HepG2 (cell line): ENCODE measurements at regions not wholly inside any gene's neighbourhood (a gene's known extent, or its start where the extent isn't known, plus 50 kb on each side); places are given as distances from the start of the nearest gene placed in this dataset.

Experiments used
- ATAC-seq: fragments of 200-7000 bp; cut with Tn5 transposase; 3 replicates; pipeline ENCODE4 v1.9.1; 2020; ENCODE audit warnings: mild to moderate bottlenecking, moderate library complexity
- BruUV-seq: library from RNA; stranded (reverse); fragments of 400-500 nt; replicated peaks from 2 replicates; lab custom pipeline; 2021; lab: Mats Ljungman, UMichigan
- CTCF ChIA-PET: fragments of 300-600 bp; formaldehyde crosslinking; extraction: SDS; loops from one replicate; lab custom pipeline; 2021; ENCODE audit warnings: low total read pairs, inconsistent platforms, low intra/inter-chr PET ratio; lab: Yijun Ruan, JAX
- POLR2A ChIA-PET: fragments of 350-600 bp; sonication (Branson Sonifier 250); formaldehyde crosslinking; loops from one replicate; lab custom pipeline; 2020; ENCODE audit warnings: antibody characterized with exemption, inconsistent platforms; lab: Yijun Ruan, JAX
- DNase-seq: peaks from one replicate; pipeline ENCODE4 v3.0.0-alpha.2; 2015; ENCODE audit warnings: low spot score
- FAIRE-seq: peaks from 3 replicates; lab custom pipeline; 2011; peaks lifted over from hg19 to GRCh38; lab: Jason Lieb, UNC
- H2AFZ ChIP-seq: one replicate; pipeline ENCODE4 v1.6.1; 2011; ENCODE audit warnings: low read length, inconsistent platforms
- H3K27ac ChIP-seq: fragments of 300-600 bp; 3 replicates; pipeline ENCODE4 v1.8.0; 2011; ENCODE audit warnings: mixed run types, mild to moderate bottlenecking, mixed read lengths, low read length, inconsistent platforms; ENCODE audit not compliant: insufficient read depth; ENCODE audit errors: extremely low read length
- H3K27me3 ChIP-seq, 2 experiments: fragments of 200-600 bp in 1 of 2; 2 replicates in 1 of 2; 3 replicates in 1 of 2; pipeline versions ENCODE4 v1.6.0 to v1.8.0; 2011; ENCODE audit warnings: low read length in 2 of 2, mild to moderate bottlenecking in 2 of 2, moderate library complexity in 2 of 2, inconsistent platforms in 1 of 2; ENCODE audit not compliant: insufficient read depth in 2 of 2, control insufficient read depth in 1 of 2
- H3K36me3 ChIP-seq, 2 experiments: fragments of 200-600 bp in 1 of 2; replicated peaks in 1 of 2; 2 replicates in 1 of 2; 3 replicates in 1 of 2; pipeline versions ENCODE4 v1.5.1 to v1.8.0; 2011; ENCODE audit warnings: low read length in 2 of 2, inconsistent platforms in 1 of 2; ENCODE audit not compliant: insufficient read depth in 2 of 2, control insufficient read depth in 1 of 2
- H3K4me1 ChIP-seq: 2 replicates; pipeline ENCODE4 v1.5.1; 2012; ENCODE audit warnings: low read length, inconsistent platforms; ENCODE audit not compliant: insufficient read depth
- H3K4me2 ChIP-seq: 2 replicates; pipeline ENCODE4 v1.6.0; 2011; ENCODE audit warnings: low read depth, low read length, inconsistent platforms
- H3K4me3 ChIP-seq, 3 experiments: fragments of 200-600 bp in 1 of 3; sonication (generic), shearing (Covaris generic) in 1 of 3; replicated peaks in 1 of 3; 2 replicates each; pipeline ENCODE4 v1.5.1; 2011 to 2016; ENCODE audit warnings: low read length in 3 of 3, inconsistent platforms in 2 of 3, low read depth in 2 of 3, mild to moderate bottlenecking in 2 of 3, control low read depth in 1 of 3, mixed read lengths in 1 of 3; ENCODE audit not compliant: insufficient read depth in 1 of 3
- H3K79me2 ChIP-seq: one replicate; pipeline ENCODE4 v1.6.1; 2011; ENCODE audit warnings: low read length, inconsistent platforms; ENCODE audit not compliant: insufficient read depth
- H3K9ac ChIP-seq: 2 replicates; pipeline ENCODE4 v1.6.0; 2011; ENCODE audit warnings: mild to moderate bottlenecking, low read depth, low read length, inconsistent platforms; ENCODE audit not compliant: insufficient read depth
- H3K9me3 ChIP-seq: 2 replicates; pipeline ENCODE4 v1.5.1; 2012; ENCODE audit warnings: mild to moderate bottlenecking, low read length
- H4K20me1 ChIP-seq: 2 replicates; pipeline ENCODE4 v1.6.0; 2011; ENCODE audit warnings: inconsistent platforms, mild to moderate bottlenecking, low read length, moderate library complexity; ENCODE audit not compliant: insufficient read depth
- FIP1L1 ChIP-seq: fragments of 200-400 bp; formaldehyde crosslinking; IDR thresholded peaks from 2 replicates; pipeline ENCODE4 v1.6.1; 2018; ENCODE audit warnings: low read depth, mild to moderate bottlenecking, low read length, moderate library complexity, borderline replicate concordance; ENCODE audit not compliant: insufficient read depth
- KLF9 ChIP-seq: IDR thresholded peaks from 2 replicates; pipeline ENCODE4 v1.6.1; 2016; ENCODE audit warnings: low read depth
- LCORL ChIP-seq, 2 experiments: fragments of 450-650 bp in 1 of 2; sonication (generic) in 1 of 2; formaldehyde crosslinking in 1 of 2; IDR thresholded peaks; 2 replicates each; pipeline versions ENCODE4 v1.5.0 to v1.6.1; 2017 to 2020; ENCODE audit warnings: antibody characterized with exemption in 1 of 2, missing genetic modification reagents in 1 of 2
- TSC22D2 ChIP-seq: sonication (generic); formaldehyde crosslinking; IDR thresholded peaks from 2 replicates; pipeline ENCODE4 v1.5.1; 2020; ENCODE audit warnings: missing genetic modification reagents, mild to moderate bottlenecking, borderline replicate concordance
- ZBTB7B ChIP-seq: sonication (generic); formaldehyde crosslinking; IDR thresholded peaks from 2 replicates; pipeline ENCODE4 v1.4.0; 2020; ENCODE audit warnings: missing genetic modification reagents
- ZNF12 ChIP-seq: sonication (generic); formaldehyde crosslinking; IDR thresholded peaks from 2 replicates; pipeline ENCODE4 v1.5.0; 2020; ENCODE audit warnings: missing genetic modification reagents
- ZNF224 ChIP-seq: sonication (generic); formaldehyde crosslinking; IDR thresholded peaks from 2 replicates; pipeline ENCODE4 v1.5.0; 2020; ENCODE audit warnings: mild to moderate bottlenecking, missing genetic modification reagents
- ZNF460 ChIP-seq: sonication (generic); formaldehyde crosslinking; IDR thresholded peaks from 2 replicates; pipeline ENCODE4 v1.5.1; 2020; ENCODE audit warnings: missing genetic modification reagents, mild to moderate bottlenecking, borderline replicate concordance
- ZNF816 ChIP-seq: sonication (generic); formaldehyde crosslinking; IDR thresholded peaks from 2 replicates; pipeline ENCODE4 v1.8.0; 2022; ENCODE audit warnings: missing genetic modification reagents, mild to moderate bottlenecking, borderline replicate concordance
- ZSCAN30 ChIP-seq: sonication (generic); formaldehyde crosslinking; IDR thresholded peaks from 2 replicates; pipeline ENCODE4 v1.5.0; 2020; ENCODE audit warnings: mild to moderate bottlenecking, missing genetic modification reagents
- WGBS: methylation state at CpG from one replicate; pipeline ENCODE4 v1.1.6; 2017; ENCODE audit warnings: low lambda C conversion rate; 5-methylcytosine and 5-hydroxymethylcytosine counted together
- in situ Hi-C: cut with HindIII; loops from 2 replicates; pipeline ENCODE4 v1.10.0; 2017; ENCODE audit warnings: low pct_unique_long_range_greater_than_20kb; ENCODE audit not compliant: extremely low pct_ligation_motif_present
- intact Hi-C: fragments of 100-400 bp; cut with micrococcal nuclease; formaldehyde crosslinking; loops from one replicate; pipeline ENCODE4 v1.10.0; 2022; ENCODE audit not compliant: unreplicated experiment
- TF ChIP-seq, protein P1 (sequence below): IDR thresholded peaks from 2 replicates; pipeline ENCODE4 v1.6.1; 2012; ENCODE audit warnings: low read depth, low read length, improper control_type of control experiment

DNA sequence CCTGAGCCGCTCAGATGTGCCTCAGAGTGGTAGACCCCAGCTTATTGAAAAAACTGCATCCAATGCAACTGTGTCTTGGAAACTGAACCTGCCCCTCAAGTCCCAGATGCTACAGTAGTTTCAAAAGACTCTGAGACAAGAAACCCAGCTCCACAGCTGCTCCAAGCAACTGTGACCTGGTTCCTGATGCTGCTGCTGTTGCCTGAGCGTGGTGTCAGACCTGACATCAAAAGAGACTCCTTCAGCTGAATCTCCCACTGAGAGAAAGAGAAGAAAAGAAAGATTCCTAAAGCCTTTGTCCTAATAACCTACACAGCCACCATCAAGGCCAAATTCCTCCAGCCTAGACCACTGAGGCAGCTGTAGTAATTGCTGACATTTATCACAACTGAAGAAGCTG lies 630.1 kb downstream of the STIM2 start:
- Histone ChIP-seq H3K4me3 (no peak overlapping the region), H3K9ac (no peak overlapping the region), H3K36me3 (no peaks in the 10 kb centered on the region), H3K9me3 (peaks cover 5% of the 10 kb centered on the region), H2AFZ (no peak overlapping the region), H3K4me1 (no peaks in the 10 kb centered on the region), H3K27me3 (no peaks in the 10 kb centered on the region), H4K20me1 (no peaks in the 10 kb centered on the region), H3K4me2 (no peak overlapping the region), H3K79me2 (no peaks in the 10 kb centered on the region), H3K27ac (no peak overlapping the region)
- intact Hi-C loops (no loop called here), in situ Hi-C loops (no loop called here)
- no peak for FAIRE-seq
- no TSS peak for BruUV-seq
- no peak for TF ChIP-seq ZSCAN30 (CRISPR knock-in tag)
- no peak for TF ChIP-seq LCORL (IDR thresholded peaks at IDR 0.05)
- no peak for TF ChIP-seq LCORL (CRISPR knock-in tag; IDR thresholded peaks at IDR 0.05)
- no peak for TF ChIP-seq FIP1L1
- TF ChIP-seq TSC22D2 (CRISPR knock-in tag) = no peak
- TF ChIP-seq, protein P1, sequence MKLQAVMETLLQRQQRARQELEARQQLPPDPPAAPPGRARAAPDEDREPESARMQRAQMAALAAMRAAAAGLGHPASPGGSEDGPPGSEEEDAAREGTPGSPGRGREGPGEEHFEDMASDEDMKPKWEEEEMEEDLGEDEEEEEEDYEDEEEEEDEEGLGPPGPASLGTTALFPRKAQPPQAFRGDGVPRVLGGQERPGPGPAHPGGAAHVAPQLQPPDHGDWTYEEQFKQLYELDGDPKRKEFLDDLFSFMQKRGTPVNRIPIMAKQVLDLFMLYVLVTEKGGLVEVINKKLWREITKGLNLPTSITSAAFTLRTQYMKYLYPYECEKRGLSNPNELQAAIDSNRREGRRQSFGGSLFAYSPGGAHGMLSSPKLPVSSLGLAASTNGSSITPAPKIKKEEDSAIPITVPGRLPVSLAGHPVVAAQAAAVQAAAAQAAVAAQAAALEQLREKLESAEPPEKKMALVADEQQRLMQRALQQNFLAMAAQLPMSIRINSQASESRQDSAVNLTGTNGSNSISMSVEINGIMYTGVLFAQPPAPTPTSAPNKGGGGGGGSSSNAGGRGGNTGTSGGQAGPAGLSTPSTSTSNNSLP = no peak
- TF ChIP-seq ZNF12 (CRISPR knock-in tag) = no peak
- TF ChIP-seq ZNF460 (CRISPR knock-in tag) = no peak
- TF ChIP-seq ZNF816 (CRISPR knock-in tag) = no peak
- no peak for TF ChIP-seq ZBTB7B (CRISPR knock-in tag)
- TF ChIP-seq ZNF224 (CRISPR knock-in tag) = no peak
- TF ChIP-seq KLF9 (CRISPR knock-in tag) = no peak
- CTCF ChIA-PET = no interaction called here
- no peak for DNase-seq
- WGBS = 5% methylated on average over 2 of the region's 2 CpGs
- POLR2A ChIA-PET = no interaction called here
- ATAC-seq = no peak
